ENCODE measurements at regions not wholly inside any gene's neighbourhood (a gene's known extent, or its start where the extent isn't known, plus 50 kb on each side); places are given as distances from the start of the nearest gene placed in this dataset.

- TF ChIP-seq CTCF (optimal IDR thresholded peaks at IDR 0.05 in 1 of 3, IDR thresholded peaks at IDR 0.05 in 1 of 3, conservative IDR thresholded peaks at IDR 0.05 in 1 of 3; ENCODE audit: extremely low read depth in 1 of 3, insufficient read depth in 2 of 3, low read length in 3 of 3) (no peak), EZH2 (IDR thresholded peaks at IDR 0.05; ENCODE audit: low read length) (no peak)
Measured at GRCh38 chr10:53622201-53622600, 849.6 kb upstream of the MBL2 start.
